GOT3 (cell line): ENCODE measurements at regions not wholly inside any gene's neighbourhood (a gene's known extent, or its start where the extent isn't known, plus 50 kb on each side); places are given as distances from the start of the nearest gene placed in this dataset.

Experiments
- DNase-seq: peaks from one replicate; lab custom pipeline; 2025; ENCODE audit warnings: mixed read lengths; lab: John Stamatoyannopoulos, UW

DNA sequence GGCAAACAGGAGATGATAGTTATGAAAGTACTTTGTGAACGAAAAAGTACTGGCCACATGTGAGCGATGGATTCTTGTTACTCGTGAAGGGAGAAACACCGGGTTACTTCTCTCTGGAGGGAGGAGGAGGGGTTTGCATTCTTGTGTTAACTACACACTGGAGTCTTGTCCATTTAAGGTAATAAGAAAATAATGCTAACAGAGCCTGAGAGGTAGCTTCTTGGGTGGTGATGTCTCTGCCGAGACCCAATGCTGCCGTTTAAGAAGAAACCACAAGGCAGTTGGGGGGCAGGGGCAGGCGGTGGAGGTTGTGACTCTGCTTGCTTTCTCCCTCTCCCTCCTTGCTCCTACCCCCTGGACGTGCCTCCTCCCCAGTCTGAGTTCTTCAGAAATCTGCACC is 100.9 kb upstream of the ROPN1 start:
- no peak for DNase-seq

DNA sequence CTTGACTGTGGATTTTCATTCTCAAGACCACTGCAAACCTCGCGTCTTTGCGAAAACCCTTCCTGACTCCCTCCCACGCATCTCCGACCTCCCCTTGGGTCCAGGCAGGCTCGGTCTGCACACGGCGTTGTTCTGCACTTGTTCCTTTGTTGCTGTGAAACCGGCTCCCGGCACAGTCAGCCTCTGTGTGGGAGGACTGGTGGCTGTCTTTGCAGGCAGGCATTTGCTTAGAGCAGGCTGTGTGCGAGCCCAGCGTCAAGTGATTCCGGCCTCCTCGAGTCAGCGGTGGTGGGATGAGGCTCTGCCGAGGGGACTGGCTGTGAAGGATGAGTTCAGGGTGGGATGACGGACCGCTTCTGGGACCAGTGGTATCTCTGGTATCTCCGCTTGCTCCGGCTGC is 102.6 kb upstream of the ROPN1 start:
- no peak for DNase-seq

DNA sequence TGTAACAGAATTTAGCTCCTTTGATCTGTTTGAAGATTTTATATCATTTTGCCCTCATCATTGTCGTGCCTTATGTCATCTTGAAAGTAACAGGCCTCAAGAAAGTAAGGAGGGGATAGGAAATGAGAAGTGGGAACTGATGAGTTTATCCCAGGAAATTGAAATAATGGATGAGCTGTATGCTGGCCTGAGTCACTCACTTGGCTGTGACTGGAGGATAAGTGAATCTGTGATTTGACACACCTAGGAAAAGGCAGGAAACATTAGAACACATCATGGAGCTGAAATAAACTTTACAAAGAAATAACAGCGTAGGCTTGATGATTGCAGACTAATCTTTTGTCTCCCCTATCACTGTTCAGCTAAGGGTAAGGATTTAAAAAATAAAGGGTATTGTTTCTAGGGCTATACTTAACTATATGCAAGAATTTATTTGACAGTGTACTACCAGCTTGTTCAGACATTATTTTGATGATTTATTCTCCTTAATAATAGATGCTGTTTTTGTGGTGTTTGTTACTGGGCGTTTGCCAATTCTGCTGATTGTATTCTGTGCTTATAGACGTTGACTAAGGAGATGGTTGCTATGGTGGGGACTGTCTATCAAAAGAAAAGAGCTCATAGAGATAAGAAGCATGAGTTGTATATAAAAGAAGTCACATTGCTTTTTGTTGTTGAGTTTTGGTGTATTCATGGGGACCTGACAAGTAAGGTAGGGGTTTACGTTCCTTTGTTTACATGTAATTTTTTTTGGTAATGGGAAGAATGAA is 105.6 kb upstream of the ROPN1 start:
- DNase-seq, result no peak

DNA sequence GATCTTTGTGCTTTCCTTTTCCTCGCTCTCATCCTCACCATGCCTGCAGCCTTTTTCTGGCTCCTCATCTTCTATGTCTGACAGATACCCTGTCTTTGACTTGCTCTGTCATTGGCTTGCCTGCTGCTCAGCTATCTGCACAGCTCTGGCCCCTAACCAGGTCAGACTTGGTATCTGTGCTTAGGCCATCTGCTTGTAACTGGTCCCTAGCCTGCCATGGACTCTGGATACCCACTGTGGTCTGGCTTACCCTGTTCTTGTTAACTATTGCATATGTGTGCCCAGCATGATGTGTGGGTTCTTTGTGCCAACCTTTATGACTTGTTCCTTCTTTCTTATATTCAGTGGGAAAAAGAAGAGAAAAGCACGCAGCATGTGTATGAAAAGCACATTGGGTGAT is 109.7 kb upstream of the ROPN1 start:
- no peak for DNase-seq

DNA sequence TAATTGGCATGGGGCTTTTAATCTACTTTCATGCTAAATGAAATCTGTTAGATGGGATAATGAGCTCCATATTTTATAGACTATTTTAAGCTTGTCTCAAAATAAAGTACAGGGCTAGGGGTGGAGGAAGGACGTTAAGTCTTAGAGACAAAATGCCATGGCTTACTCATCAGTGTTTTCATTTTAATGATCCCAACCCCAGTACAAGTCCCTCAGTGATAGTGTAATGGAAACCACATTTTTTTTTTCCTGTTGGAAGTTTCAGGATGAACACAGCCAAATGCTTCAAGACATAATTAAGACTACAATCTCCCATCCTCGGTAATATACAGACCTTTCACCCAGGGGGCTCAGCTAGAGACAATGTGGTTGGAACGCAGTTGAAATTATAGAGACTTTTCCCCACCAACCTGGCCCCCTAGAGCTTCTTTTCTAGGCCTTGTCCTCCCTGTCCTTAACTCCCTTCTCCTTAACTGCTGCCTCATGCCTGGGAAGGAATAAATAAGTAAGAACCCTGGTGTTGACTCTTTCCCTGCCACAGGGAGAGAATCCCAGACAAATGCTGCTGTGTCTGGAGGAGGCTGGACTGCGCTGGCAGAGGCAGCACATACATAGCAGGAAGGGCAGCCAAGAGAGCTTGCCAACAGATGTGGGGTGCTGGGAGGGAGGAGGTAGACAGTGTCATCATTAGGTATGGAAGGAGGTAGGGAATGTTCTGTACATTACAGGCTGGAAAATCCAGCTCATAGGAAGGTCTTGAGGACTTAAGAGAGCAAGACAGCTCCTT is 115.4 kb upstream of the ROPN1 start:
- no peak for DNase-seq

DNA sequence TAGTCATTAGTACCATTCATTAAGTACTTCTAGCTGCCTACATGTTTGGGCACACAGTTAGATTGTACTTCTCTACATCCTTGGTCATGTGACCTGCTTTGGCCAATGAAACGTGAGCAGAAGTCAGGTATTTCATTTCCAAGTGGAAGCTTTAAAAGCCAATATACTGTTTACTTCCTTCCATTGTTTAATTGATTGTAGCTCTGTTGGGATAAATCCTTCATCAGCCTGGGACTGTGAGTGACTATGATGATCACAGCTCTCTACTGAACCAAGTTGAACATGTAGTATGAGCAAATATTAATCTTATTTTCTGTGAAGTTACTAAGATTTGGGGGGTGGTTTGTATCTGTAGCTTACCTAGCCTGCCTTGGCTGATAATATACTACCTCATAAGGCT is 116.5 kb upstream of the ROPN1 start:
- DNase-seq, result no peak

DNA sequence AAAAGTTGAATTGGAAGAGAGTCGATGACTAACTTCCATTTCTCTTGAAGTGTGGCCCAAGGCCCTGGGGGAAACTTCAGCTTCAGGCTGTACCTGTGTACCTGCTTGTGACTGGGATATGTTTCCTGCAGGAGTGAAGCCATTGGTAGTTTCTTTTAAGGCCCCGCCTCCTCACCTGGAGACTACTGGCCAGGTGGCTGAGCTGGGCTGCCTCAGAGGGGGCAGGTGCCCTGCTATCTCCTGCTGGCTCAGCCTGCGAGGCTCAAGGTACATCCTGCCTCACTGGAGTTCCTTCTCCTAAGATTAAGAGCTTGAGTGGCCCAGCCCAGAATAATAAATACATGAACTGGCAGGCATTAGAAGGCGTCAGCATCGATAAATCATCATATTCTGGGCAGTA is 121.6 kb upstream of the ROPN1 start:
- no peak for DNase-seq

DNA sequence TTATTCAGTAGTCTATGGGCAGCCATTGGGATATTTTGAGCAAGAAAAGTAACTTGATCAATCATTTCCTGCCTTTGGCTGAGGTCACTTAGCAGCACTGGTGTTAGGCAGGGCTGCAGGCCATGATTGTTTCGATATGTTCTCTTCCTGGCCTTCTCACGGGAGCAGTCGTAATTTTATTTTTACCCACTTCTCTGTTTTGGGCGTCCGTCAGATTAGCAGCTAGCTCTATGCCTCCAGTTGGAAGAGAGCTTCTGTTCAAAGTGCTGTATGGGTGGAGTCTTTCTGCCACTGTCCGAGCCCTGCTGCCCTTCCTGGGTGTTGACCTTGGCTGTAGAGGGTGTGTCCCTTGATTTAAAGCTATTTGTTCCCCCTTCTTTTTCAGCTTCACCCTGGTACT is 123.4 kb upstream of the ROPN1 start:
- DNase-seq, result no peak

DNA sequence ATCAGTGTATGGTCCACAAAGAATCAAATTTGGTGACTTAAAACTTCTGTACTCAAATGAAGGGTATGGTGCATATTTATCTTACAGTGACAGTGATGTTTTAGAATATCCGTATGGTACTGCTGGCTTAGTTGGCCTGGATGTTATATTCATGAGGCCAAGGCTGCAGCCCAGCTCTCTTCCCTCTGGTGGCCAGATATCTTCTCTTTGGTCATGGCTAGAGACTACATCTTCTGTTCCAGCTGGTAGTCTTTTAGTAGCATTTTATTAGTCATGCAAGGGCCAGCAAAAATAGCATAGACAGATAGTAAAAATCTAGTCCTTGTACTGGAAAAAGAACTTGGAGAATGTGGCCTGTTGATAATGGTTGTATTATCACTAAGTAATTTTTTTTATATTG is 124.0 kb upstream of the ROPN1 start:
- no peak for DNase-seq

DNA sequence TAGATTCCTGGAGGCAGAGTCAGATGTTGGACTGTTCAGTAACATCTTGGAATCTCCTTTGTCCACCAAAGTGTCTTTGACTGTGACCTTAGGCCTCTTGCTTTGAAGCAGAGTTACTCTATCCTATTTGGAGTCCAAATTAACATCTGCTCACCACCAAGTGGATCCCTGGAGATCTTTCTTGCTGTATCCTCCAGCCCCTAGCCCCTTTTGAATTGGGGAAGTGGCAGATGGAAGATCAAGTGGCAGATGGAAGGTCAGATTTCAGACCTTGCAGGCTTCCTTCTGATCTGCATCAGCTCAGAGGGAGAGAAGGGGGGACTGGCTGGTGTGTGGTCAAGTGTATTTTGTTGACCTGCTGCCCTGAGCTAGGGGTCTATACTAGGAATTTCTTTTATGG is 125.0 kb upstream of the ROPN1 start:
- DNase-seq, result no peak

DNA sequence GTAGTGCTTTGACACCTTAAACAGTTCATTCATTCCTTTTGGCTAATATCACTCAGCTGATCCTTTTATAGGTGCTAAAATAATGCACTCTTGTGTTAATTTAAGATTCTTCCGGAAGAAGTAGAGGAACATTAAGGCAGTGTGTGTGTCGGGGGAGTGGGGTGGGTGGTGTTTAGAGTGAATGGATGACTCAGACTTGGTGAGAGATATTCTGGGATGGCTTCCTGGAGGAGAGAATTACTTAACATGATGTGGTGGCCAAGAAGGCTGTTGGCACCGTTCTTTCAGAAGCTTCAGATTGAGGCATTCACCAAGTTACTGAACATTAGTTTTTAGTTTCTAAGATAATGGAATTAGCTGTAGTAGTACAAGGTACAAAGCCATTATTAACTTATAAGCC is 125.6 kb upstream of the ROPN1 start:
- no peak for DNase-seq

DNA sequence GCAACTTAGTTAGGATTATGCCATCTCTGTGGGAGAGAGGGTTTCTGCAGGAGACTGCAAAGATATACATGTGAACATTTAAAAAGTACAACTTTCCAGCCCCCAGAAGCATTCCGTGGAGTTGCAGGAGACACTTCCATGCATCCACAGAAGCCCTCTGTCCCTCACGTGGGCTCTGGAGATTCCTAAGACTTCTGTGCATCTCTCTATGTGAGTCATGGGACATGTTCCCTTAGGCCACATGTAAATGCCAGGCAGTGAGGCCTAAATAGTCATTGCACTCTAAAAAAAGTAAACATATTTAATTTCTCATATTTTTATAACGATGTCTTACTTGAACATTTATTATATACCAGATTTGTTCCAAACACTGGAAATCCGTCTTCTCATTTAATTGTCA is 126.5 kb upstream of the ROPN1 start:
- DNase-seq, result no peak

DNA sequence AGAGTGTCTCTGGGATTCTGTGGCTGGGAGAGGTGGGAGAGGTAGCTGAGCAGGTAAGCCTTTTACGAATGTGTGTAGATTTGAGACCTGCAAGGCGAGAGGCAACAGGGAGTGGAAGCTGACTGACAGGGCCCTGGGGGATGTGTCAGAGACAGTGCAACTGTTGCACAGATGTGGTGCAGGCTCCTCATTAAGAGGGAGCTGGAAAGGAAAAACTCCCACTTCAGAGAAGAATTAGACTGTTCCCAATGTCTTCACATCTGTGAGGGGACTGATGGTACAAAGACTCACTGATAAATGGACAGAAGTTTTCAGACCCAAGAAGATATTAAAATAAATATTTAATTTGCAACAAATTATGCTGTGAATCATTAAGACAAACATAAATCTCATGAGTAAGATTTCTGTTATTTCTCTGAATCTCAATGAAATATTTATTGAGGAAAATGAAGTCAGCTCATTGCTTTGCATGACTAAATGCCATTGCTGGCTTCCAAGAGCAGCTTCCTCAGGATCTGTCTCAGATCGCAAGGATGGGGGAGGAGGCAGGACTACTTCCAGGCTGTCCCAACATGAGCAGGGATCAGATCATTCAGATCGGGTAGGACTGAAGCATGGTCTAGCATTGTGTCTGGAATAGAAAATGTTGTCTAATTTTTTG is 127.3 kb upstream of the ROPN1 start:
- no peak for DNase-seq

DNA sequence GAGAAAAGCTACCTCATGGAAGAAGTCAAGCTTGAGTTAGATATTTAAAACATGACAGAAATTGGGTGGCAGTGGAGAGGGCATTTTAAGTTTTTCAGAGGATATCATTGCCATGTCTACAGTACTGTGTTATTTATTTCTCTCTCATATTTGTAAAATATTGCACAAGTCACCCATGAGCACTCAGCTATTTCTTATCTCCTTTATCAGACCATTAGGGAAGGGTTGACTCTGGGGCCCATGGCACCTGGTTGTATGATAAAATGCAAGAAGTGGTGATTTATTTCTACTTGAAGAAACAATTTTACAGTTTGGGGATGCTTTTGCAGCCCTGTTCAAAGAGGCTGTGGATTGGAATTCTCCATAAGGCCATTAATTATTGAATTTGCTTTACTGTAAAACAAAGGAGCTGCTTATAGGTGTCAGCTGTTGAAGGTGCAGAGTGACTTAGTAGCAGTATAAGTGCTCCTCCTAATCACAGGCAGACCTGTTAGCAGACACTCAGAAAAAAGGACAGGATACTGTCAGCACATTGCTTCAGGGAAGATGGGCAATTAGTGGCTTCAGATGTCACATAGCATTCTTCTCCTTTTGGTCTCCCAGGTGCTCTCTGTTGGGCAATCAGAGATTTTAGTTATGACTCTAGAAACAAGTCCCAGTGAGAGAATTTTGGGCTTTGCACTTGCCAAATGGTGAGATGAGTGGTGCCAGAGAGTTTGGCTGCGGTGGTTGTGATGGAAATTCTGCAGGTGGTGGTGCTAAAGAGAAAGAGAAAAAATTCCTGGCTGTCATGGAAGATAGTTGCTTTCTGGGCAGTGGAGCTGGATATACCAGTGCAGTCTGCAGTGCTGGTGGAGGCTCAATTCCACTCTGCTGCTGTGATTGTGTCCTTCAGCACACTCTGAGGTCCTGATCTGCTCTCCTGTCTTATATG is 129.7 kb upstream of the ROPN1 start:
- DNase-seq, result no peak

DNA sequence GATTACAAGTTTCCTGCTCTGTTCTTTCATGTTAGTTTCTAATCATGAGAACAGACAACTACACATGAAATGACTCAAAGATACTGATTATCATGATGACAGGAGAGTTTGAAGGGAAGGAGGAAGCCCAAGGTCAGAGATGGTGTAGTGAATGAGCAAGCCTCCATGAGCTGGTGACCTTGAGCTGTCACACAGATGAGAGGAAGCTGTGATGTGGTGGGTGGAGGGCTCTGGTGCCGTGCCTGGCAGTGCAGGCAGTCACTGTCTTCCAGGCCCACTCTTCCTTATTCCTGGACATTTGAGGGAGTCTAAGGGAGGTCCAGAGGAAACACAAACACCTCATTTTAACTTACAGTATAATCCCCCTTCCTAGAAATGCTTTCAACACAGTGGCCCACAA is 133.4 kb upstream of the ROPN1 start:
- no peak for DNase-seq

DNA sequence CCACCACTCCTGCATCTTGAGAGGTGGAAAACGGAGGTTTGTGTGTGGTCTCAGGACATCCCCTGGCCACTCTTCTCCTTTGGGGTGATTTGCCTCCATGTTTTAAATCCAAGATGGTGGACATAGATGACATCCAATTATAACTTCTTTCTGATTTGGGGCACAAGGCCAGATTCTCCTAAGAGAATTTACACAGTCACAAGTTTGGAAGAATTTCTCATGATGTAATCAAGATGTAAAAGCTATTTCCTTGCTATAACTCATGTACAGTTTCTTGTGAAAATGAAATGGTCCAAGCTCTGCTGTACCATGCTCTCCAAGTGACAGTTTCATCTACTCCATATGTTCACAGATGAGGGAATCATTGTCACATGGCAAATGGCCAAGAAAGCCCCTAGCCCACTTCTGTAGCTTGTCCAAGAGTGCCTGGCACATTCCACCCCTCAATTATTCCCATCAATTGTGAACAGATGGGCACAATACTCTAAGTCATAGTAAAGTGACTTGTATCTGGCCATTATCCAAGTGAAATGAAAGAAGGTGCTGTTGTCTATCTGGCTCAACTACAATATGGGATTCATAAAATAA is 134.6 kb upstream of the ROPN1 start:
- no peak for DNase-seq

DNA sequence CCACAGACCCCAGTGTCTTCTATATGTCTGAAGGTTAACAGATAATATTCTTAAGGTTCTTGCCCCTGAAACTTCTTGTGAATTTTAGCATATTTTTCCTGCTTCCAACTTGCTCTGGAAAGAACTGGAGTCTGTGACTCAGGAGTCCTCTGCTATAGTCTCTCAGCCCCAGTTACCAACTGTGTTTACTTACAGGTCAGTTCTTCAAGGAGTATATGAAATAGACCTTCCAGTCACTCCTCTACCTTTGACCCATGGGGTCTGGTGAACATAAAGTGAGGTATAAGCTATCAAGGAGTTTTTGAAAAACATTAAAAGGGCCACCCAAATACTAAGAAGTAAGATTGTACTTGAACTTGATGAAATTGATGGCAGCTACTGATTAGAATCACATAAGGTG is 139.2 kb upstream of the ROPN1 start:
- no peak for DNase-seq

DNA sequence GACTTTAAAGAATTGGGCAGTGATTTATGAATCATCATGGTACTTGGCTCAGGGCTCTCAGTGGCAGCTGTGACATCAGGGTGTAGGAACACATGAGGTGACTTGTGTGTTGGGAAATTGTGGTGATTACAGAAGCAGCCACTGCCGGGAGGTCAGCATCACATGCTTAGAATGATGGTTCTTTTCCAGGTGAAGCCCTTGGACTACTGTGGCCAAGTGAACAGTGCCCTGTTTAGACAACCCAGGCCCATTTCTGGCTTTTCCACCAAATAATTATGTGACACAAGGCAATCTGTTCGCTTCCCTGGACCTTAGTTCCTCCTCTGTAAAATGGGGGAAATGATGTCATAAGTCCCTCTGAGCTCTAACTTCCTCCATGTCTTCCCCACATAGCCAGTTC is 139.7 kb upstream of the ROPN1 start:
- DNase-seq, result no peak

DNA sequence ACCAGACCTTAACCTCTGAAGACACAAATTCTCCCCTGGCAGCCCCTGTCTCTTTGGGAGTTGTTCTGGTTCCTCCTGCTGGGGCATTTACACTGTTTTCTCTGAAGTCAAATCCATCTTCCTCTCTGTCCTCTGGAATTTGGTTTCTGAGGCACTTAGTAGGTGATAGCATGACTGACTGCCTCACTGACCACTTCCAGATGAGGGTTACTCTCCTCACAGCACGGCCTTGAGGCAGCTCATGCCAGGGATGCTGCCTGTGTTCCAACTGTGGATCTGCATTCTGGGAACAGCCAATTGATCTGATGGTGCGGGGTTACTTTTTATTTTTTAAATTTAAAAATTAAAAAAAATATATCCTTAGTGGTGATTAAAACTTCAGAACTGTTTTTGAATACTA is 140.9 kb upstream of the ROPN1 start:
- DNase-seq, result no peak

DNA sequence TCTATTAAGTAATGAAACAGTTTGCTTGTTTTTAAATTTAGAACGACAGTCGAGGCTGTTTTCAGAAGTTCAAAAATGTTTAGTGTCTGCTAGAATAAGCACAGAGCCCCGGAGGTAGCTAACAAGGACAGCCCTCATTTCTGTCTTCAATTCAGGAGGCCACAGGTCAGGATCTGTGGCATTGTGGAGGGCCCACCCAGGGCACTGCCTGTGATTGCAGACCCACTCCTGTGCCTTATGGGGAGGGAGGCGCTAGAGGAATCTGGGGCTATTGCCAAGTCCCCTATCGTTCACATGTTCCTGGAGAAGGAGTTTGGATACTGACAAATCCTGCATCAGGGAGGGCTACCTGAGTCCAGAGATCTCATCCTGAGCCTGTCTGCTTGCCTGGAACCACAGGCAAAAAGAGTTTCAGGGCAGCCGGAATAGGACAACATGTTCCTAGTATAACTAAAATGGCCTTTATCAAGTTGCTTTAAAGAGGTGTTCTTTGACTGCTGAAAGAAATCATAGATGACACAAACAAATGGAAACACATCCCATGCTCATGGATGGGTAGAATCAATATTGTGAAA is 141.5 kb upstream of the ROPN1 start:
- no peak for DNase-seq

DNA sequence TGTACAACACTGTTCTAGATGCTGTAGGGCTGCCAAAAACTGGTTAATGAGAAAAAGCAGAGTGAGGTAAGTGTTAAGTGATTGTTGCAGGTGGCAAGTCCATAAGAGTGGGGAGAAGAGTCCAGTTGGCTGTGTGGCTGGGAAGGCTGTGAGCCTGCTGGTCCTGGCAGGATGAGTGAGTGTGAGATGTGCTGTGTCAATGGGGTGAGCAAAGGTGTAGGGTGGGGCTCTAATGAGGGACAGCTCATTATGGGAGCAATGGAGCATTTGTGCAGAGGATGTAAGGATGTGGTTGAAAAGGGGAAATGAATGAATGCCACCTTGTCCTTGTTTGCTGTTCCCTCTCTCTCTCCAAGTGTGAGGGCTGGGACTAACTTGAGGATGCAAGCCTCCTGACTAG is 145.3 kb upstream of the ROPN1 start:
- DNase-seq, result no peak
